Osteoblast (primary cell): ENCODE measurements at regions not wholly inside any gene's neighbourhood (a gene's known extent, or its start where the extent isn't known, plus 50 kb on each side); places are given as distances from the start of the nearest gene placed in this dataset.

ENCODE experiments used
- DNase-seq: peaks from one replicate; pipeline ENCODE4 v3.0.0; 2011; ENCODE audit warnings: low spot score, mixed read lengths; ENCODE audit not compliant: insufficient read length; ENCODE audit errors: missing footprints
- H2AFZ ChIP-seq: 2 replicates; pipeline ENCODE4 v1.6.0; 2011; ENCODE audit warnings: mild to moderate bottlenecking, low read length
- H3K27ac ChIP-seq: 2 replicates; pipeline ENCODE4 v1.5.1; 2011; ENCODE audit warnings: mild to moderate bottlenecking, low read depth, low read length, moderate library complexity
- H3K27me3 ChIP-seq: 2 replicates; pipeline ENCODE4 v1.6.0; 2012; ENCODE audit warnings: mild to moderate bottlenecking, control low read depth, inconsistent platforms, low read length, moderate library complexity; ENCODE audit not compliant: insufficient read depth
- H3K36me3 ChIP-seq: 2 replicates; pipeline ENCODE4 v1.5.1; 2011; ENCODE audit warnings: mild to moderate bottlenecking, low read length, control low read depth, moderate library complexity; ENCODE audit not compliant: insufficient read depth
- H3K4me1 ChIP-seq: 2 replicates; pipeline ENCODE4 v1.5.1; 2011; ENCODE audit warnings: mild to moderate bottlenecking, low read length, control low read depth, moderate library complexity; ENCODE audit not compliant: insufficient read depth
- H3K4me2 ChIP-seq: 2 replicates; pipeline ENCODE4 v1.6.0; 2011; ENCODE audit warnings: mild to moderate bottlenecking, low read length; ENCODE audit not compliant: insufficient read depth
- H3K4me3 ChIP-seq: fragments of 200-600 bp; sonication (generic); 3 replicates; pipeline ENCODE4 v1.5.1; 2012; ENCODE audit warnings: mild to moderate bottlenecking, low read length, inconsistent platforms; ENCODE audit not compliant: insufficient read depth
- H3K79me2 ChIP-seq: 2 replicates; pipeline ENCODE4 v1.6.0; 2012; ENCODE audit warnings: mild to moderate bottlenecking, low read length, control low read depth, inconsistent platforms; ENCODE audit not compliant: insufficient read depth
- H3K9me3 ChIP-seq: 2 replicates; pipeline ENCODE4 v1.5.1; 2011; ENCODE audit warnings: low read depth, low read length, control low read depth
- H4K20me1 ChIP-seq: 2 replicates; pipeline ENCODE4 v1.6.0; 2012; ENCODE audit warnings: mild to moderate bottlenecking, low read length, control low read depth; ENCODE audit not compliant: insufficient read depth
- CTCF ChIP-seq: IDR thresholded peaks from 2 replicates; pipeline ENCODE4 v1.5.1; 2011; ENCODE audit warnings: mild to moderate bottlenecking, low read depth, low read length, moderate library complexity; ENCODE audit errors: extremely low read depth

DNA sequence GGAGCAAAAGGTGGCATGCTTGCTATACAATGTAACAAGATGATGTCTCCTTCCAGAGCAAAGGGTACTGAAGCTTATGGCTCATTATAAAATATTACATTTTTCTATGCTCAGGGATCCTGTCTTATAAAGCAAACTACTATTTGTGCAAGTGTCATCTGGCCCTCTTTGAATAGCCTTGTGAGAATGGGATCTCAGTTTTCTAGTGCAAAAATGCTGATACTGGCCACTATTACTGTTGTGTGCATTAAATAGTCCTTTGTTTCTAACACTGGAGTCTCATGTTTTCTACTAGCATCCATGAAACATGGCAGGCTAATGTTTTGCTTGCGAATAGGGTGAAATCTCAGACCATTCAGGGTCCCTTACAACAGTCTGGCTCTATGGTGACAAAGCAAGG, 823.0 kb downstream of the REEP3 start:
- no peaks in the 10 kb centered on the region for H3K4me1 ChIP-seq
- H3K9me3 ChIP-seq: no peaks in the 10 kb centered on the region
- no peak for DNase-seq
- H4K20me1 ChIP-seq: no peaks in the 10 kb centered on the region
- no peak overlapping the region for H3K27ac ChIP-seq
- H3K79me2 ChIP-seq: no peaks in the 10 kb centered on the region
- no peak for TF ChIP-seq CTCF
- no peak overlapping the region for H3K4me3 ChIP-seq
- H3K36me3 ChIP-seq: no peaks in the 10 kb centered on the region
- H2AFZ ChIP-seq: no peak overlapping the region
- no peaks in the 10 kb centered on the region for H3K27me3 ChIP-seq
- H3K4me2 ChIP-seq: no peak overlapping the region

DNA sequence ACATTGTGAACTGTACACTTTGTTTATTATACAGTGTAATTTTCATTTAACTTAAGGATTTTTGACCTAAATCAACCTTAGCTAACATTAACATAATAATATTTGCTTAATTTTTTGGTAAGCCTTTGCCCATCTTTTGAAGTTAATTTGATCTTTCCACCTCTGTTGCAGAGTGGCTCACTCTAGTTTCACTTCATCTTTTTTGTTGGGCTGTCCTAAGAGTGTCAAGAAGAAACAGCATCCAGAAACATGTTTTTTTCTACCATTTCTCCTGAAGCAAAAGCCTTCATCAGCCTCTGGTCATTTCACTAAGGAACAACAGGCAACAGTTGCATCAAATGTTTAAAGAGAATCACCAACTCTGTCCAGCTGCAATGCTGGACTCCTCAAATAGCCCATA, 824.7 kb downstream of the REEP3 start:
- no peak overlapping the region for H3K27ac ChIP-seq
- TF ChIP-seq CTCF: no peak
- no peaks in the 10 kb centered on the region for H4K20me1 ChIP-seq
- no peak overlapping the region for H2AFZ ChIP-seq
- no peaks in the 10 kb centered on the region for H3K4me1 ChIP-seq
- no peak for DNase-seq
- no peaks in the 10 kb centered on the region for H3K27me3 ChIP-seq
- H3K4me3 ChIP-seq: no peak overlapping the region
- no peaks in the 10 kb centered on the region for H3K9me3 ChIP-seq
- no peaks in the 10 kb centered on the region for H3K36me3 ChIP-seq
- H3K4me2 ChIP-seq: no peak overlapping the region
- H3K79me2 ChIP-seq: no peaks in the 10 kb centered on the region

DNA sequence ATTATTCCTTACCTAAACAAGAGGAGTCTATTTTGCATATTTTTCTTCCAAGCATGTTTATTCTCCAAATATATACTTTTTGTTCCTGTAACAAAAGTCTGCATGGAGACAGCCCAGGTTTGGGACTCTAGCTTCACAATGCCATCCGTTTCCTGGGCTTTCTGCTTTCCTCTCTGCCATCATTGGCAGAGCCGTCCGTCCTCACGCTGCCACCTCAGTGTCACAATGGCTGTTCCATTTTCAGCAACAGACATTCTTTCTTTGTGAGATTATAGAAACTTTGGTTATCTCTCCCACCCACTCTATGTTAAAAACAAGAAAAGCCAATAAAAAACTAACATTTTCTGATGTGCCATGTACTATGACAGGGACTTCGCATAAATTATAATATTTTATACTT, 825.2 kb downstream of the REEP3 start:
- Histone ChIP-seq H3K4me1 (no peaks in the 10 kb centered on the region), H3K79me2 (no peaks in the 10 kb centered on the region), H2AFZ (no peak overlapping the region), H3K36me3 (no peaks in the 10 kb centered on the region), H3K27me3 (no peaks in the 10 kb centered on the region), H3K4me2 (no peak overlapping the region), H3K27ac (no peak overlapping the region), H4K20me1 (no peaks in the 10 kb centered on the region), H3K4me3 (no peak overlapping the region), H3K9me3 (no peaks in the 10 kb centered on the region)
- DNase-seq: no peak
- TF ChIP-seq CTCF: no peak

- Histone ChIP-seq H3K4me2 (no peak overlapping the region), H3K4me1 (no peaks in the 10 kb centered on the region), H3K9me3 (no peaks in the 10 kb centered on the region), H3K27ac (no peak overlapping the region), H3K79me2 (no peaks in the 10 kb centered on the region), H2AFZ (no peak overlapping the region), H3K36me3 (no peaks in the 10 kb centered on the region), H3K4me3 (no peak overlapping the region), H4K20me1 (no peaks in the 10 kb centered on the region), H3K27me3 (no peaks in the 10 kb centered on the region)
- TF ChIP-seq CTCF: no peak
- DNase-seq: no peak
Measured at GRCh38 chr10:64350665-64351064, 829.5 kb downstream of the REEP3 start.
